GM18519 (cell line): ENCODE measurements at regions not wholly inside any gene's neighbourhood (a gene's known extent, or its start where the extent isn't known, plus 50 kb on each side); places are given as distances from the start of the nearest gene placed in this dataset.
"Not testable (repeated sequence)": the region's sequence is repeated elsewhere in the genome, so short reads cannot be mapped to it uniquely, and the experiment has no call there.

Experiments used
- ATAC-seq: cut with Tn5 transposase; IDR thresholded peaks from one replicate; pipeline ENCODE4 v1.9.1; 2021; ENCODE audit warnings: mild to moderate bottlenecking, moderate library complexity; ENCODE audit not compliant: unreplicated experiment, low FRiP score

GRCh38 chr2:205867371-205867770, 185.1 kb downstream of the NRP2 start:
- ATAC-seq: no peak

- ATAC-seq: no peak
Observed at GRCh38 chr2:205865905-205866441, 183.7 kb downstream of the NRP2 start.

GRCh38 chr2:205865056-205865455, 182.8 kb downstream of the NRP2 start:
- no peak for ATAC-seq

GRCh38 chr2:205864491-205864890, 182.2 kb downstream of the NRP2 start:
- no peak for ATAC-seq

- ATAC-seq: not testable (repeated sequence)
Observed at GRCh38 chr2:205862761-205863160, 180.5 kb downstream of the NRP2 start.

GRCh38 chr2:205860885-205861284, 178.6 kb downstream of the NRP2 start:
- ATAC-seq: no peak

- no peak for ATAC-seq
Observed at GRCh38 chr2:205860181-205860580, 177.9 kb downstream of the NRP2 start.

GRCh38 chr2:205858881-205859441, 176.7 kb downstream of the NRP2 start:
- ATAC-seq: peak; percentile 34

- ATAC-seq: no peak
Observed at GRCh38 chr2:205858275-205858674, 176.0 kb downstream of the NRP2 start.

GRCh38 chr2:205857520-205858237, 175.4 kb downstream of the NRP2 start:
- ATAC-seq: peak; percentile 64

GRCh38 chr2:205852457-205852856, 170.2 kb downstream of the NRP2 start:
- no peak for ATAC-seq

GRCh38 chr2:205850611-205851010, 168.3 kb downstream of the NRP2 start:
- no peak for ATAC-seq

- no peak for ATAC-seq
Observed at GRCh38 chr2:205850132-205850531, 167.8 kb downstream of the NRP2 start.

GRCh38 chr2:205849136-205849535, 166.8 kb downstream of the NRP2 start:
- no peak for ATAC-seq

GRCh38 chr2:205848601-205849000, 166.3 kb downstream of the NRP2 start:
- ATAC-seq: no peak
